ENCODE measurements at regions not wholly inside any gene's neighbourhood (a gene's known extent, or its start where the extent isn't known, plus 50 kb on each side); places are given as distances from the start of the nearest gene placed in this dataset.
"Not testable (repeated sequence)": the region's sequence is repeated elsewhere in the genome, so short reads cannot be mapped to it uniquely, and the experiment has no call there.

DNA sequence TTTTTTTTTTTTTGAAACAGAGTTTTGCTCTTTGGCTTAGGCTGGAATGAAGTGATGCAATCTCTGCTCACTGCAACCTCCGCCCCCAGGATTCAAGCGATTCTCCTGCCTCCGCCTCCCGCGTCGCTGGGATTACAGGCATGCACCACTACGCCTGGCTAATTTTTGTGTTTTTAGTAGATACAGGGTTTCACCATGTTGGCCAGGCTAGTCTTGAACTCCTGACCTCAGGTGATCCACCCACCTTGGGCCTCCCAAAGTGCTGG lies 148.3 kb upstream of the ADAMTSL1 start:
- not testable (repeated sequence) for TF ChIP-seq CTCF (conservative IDR thresholded peaks at IDR 0.05 in 1 of 2, IDR thresholded peaks at IDR 0.05 in 1 of 2; ENCODE audit: low read depth in 1 of 2, low read length in 2 of 2); EZH2 (IDR thresholded peaks at IDR 0.05; ENCODE audit: low read length, missing control alignments)
